SK-N-MC (cell line): ENCODE measurements at regions not wholly inside any gene's neighbourhood (a gene's known extent, or its start where the extent isn't known, plus 50 kb on each side); places are given as distances from the start of the nearest gene placed in this dataset.

Experiments used
- EZH2 ChIP-seq: fragments of 200-600 bp; sonication (generic); IDR thresholded peaks from one replicate; pipeline ENCODE4 v1.6.1; 2017; ENCODE audit warnings: antibody characterized with exemption
- FOXP2 ChIP-seq: optimal IDR thresholded peaks from 2 replicates; pipeline ENCODE3; 2011; ENCODE audit warnings: mild to moderate bottlenecking, moderate library complexity; ENCODE audit not compliant: insufficient read depth; ENCODE audit errors: extremely low read length, control extremely low read depth
- POLR2AphosphoS5 ChIP-seq: IDR thresholded peaks from 2 replicates; pipeline ENCODE4 v1.6.1; 2012; ENCODE audit warnings: mild to moderate bottlenecking, low read depth, low read length, borderline replicate concordance

DNA sequence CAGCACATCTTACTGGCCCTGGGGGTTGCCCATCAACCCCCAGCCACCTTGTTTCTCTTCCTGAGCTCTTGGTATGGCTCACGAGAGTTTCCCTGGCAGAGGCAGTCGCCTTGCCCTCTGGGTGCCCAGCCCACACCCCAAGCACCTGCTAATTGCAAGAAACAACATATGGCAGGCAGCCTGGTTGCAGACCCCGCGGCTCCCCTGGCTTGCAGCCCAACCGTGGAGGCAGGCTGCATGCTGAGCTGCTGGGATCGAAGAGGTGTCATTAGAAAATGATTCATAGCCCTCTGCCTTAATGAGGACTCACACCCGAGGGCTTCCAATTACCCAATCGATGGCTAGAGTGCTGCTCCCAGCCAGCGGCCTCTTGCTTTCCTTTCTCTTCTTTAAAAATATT is 115.7 kb downstream of the TMEM114 start:
- TF ChIP-seq POLR2AphosphoS5: no peak
- no peak for TF ChIP-seq EZH2
- no peak for TF ChIP-seq FOXP2
